Stimulated activated CD4-positive, alpha-beta T cell treated with anti-CD3 and anti-CD28 coated beads, Interleukin-1b, Interleukin-23, amount 100 ng/mL, for 1 hour (primary cell): ENCODE measurements at regions not wholly inside any gene's neighbourhood (a gene's known extent, or its start where the extent isn't known, plus 50 kb on each side); places are given as distances from the start of the nearest gene placed in this dataset.

Experiments used
- DNase-seq, 2 donors: peaks; one replicate each; pipeline ENCODE4 v3.0.0-alpha.2; 2020; ENCODE audit warnings: low read depth in 2 of 2

DNA sequence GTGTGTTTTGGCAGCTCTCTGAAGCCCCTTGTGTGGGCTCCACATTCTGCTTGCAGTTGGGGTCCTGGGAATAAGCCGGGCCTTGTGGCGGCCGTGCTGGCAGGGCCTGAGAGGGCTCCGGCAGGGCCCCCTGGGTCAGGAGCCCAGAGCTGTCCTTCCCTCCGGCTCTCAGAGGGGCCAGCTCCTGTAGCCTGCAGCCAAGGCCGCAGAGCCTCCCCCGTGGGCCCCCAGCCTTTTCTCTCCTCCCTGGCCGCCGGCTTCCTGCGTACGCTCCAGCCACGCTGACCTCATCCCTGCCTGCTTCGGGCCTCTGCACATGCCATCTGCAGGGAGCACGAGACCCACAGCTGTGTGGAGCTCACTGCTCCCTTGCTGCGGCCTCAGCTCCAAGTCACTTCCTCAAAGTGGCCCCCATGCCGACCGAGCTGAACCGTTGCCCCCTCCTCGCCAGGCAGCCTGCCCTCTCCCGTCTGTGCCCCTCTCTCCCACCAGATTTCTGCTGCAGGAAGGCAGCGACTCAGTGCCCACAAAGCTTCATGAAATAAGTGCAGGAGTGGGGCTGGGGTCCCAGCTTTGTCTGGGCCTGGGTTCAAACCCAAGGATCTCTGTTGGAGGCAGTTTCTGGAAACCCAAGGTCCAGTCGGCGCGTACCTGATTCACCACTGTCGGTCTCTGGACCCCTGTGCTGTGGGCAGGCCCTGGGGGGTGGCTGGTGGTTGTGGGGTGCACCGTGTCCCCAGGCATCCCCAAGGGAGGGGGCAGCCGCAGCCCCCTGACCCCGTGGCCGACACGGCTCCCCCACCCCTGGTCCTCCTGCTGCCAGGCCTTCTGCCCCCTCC lies 57.1 kb upstream of the NKX1-1 start:
- DNase-seq: no peak

DNA sequence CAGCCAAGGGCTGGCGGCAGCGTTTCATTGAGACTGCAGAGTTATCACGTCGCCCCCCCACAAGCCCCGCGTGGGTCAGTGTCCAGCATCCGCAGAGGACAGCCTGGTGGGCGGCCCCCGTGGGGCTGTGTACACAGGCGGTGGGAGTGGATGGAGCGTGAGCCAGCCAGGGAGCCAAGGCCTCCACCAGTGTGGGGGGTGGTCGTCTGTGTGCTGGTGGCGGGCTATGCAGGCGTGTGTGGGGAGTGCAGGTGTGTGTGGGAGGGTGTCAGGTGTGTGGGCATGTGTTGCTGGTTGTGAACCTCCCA lies 56.5 kb upstream of the NKX1-1 start:
- DNase-seq: no peak

- DNase-seq: no peak
These were observed 55.9 kb upstream of the NKX1-1 start for GRCh38 chr4:1462009-1462767.

DNA sequence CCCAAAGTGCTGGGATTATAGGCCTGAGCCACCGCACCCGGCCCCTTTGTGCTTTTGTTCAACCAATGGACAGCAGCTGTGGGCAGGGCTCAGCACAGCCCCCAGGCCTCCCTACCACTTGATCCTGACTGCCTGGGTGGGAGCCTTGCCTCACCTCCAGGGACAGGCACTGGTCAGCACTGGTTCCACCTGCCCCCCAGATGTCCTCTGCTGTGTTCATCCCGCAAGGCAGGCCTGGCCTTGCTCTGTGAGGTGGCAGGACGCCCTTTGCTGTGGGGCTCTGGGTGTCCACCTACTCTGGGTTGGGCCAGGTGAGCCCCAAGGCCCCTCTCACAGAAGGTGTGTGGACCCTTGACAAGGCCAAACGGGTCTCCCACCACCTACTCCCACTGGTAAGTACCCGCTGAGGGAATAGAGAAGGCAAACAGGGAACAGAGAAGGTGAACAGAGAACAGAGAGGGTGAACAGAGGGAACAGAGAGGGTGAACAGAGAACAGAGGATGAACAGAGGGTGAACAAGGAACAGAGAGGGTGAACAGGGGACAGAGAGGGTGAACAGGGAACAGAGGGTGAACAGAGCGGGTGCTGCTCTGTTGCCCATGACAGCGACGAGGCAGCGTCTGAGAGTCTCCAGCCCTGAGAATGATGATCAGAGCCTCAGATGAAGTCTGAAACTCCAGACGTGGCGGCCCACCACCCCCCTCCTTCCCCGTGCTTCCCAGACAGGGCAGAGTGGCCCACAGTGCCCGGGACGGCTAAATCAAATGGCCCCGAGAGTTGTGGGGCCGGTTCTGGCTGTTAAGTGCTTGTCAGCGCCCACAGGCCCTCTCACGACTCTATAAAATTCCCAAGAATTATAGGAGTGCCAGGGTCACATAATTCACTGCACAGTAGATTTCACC lies 55.0 kb upstream of the NKX1-1 start:
- DNase-seq: no peak

- DNase-seq: no peak
These were observed 53.7 kb upstream of the NKX1-1 start for GRCh38 chr4:1459722-1460511.

- DNase-seq: no peak
These were observed 53.0 kb upstream of the NKX1-1 start for GRCh38 chr4:1459081-1459721.

GRCh38 chr4:1458581-1458980 lies 52.3 kb upstream of the NKX1-1 start:
- no peak for DNase-seq
